PC-3 (cell line): ENCODE measurements at regions not wholly inside any gene's neighbourhood (a gene's known extent, or its start where the extent isn't known, plus 50 kb on each side); places are given as distances from the start of the nearest gene placed in this dataset.

Experiments
- EZH2 ChIP-seq: fragments of 300-600 bp; sonication (generic); IDR thresholded peaks from one replicate; pipeline ENCODE4 v1.6.1; 2017; ENCODE audit warnings: antibody characterized with exemption, mild to moderate bottlenecking, low read length; ENCODE audit not compliant: unreplicated experiment
- TF ChIP-seq, protein P1 (sequence below): fragments of 300-600 bp; sonication (generic); conservative IDR thresholded peaks from 2 replicates; pipeline ENCODE4 v1.5.1; 2017; ENCODE audit warnings: antibody characterized with exemption, low read depth, mild to moderate bottlenecking, low read length

DNA sequence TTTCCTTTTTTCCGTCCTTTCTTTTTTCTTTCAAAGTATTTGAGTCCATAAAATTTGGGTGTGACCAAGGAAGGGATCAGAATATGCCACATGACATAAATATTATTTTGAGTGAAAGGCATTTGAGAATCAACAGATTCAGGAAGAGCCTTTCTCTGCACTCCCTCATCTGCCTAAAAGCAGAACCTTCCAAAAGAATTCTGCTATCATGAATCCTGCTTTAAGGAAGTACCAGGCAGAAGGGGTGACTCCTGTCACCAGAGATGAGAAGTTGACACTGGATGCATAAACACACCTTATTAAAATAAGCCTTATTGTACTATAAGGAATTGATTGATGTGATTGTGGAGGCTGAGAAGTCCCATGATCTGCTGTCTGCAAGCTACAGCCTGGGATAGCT lies 196.7 kb downstream of the SREK1 start:
- TF ChIP-seq, protein P1, sequence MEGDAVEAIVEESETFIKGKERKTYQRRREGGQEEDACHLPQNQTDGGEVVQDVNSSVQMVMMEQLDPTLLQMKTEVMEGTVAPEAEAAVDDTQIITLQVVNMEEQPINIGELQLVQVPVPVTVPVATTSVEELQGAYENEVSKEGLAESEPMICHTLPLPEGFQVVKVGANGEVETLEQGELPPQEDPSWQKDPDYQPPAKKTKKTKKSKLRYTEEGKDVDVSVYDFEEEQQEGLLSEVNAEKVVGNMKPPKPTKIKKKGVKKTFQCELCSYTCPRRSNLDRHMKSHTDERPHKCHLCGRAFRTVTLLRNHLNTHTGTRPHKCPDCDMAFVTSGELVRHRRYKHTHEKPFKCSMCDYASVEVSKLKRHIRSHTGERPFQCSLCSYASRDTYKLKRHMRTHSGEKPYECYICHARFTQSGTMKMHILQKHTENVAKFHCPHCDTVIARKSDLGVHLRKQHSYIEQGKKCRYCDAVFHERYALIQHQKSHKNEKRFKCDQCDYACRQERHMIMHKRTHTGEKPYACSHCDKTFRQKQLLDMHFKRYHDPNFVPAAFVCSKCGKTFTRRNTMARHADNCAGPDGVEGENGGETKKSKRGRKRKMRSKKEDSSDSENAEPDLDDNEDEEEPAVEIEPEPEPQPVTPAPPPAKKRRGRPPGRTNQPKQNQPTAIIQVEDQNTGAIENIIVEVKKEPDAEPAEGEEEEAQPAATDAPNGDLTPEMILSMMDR, result no peak
- TF ChIP-seq EZH2, result no peak
